H1 (cell line): ENCODE measurements at regions not wholly inside any gene's neighbourhood (a gene's known extent, or its start where the extent isn't known, plus 50 kb on each side); places are given as distances from the start of the nearest gene placed in this dataset.

Experiments used
- CBX5 ChIP-seq: fragments of 300-800, 300-1000 bp; sonication (generic); IDR thresholded peaks from 2 replicates; pipeline ENCODE4 v1.7.1; 2016; ENCODE audit warnings: antibody characterized with exemption, low read length, low read depth
- HDAC2 ChIP-seq, 2 experiments: fragments of 300-600 bp in 1 of 2; sonication (generic) in 1 of 2; IDR thresholded peaks; 2 replicates each; pipeline ENCODE4 v1.6.1; 2011 to 2012; ENCODE audit warnings: low read depth in 2 of 2, low read length in 2 of 2, mild to moderate bottlenecking in 2 of 2, moderate library complexity in 2 of 2, borderline replicate concordance in 1 of 2, inconsistent platforms in 1 of 2
- KDM5A ChIP-seq: fragments of 200-600 bp; IDR thresholded peaks from 2 replicates; pipeline ENCODE4 v1.7.1; 2012; ENCODE audit warnings: mild to moderate bottlenecking, low read length, inconsistent platforms, mixed read lengths
- MAFK ChIP-seq: IDR thresholded peaks from 2 replicates; pipeline ENCODE4 v1.6.1; 2012; ENCODE audit warnings: low read depth, mild to moderate bottlenecking, improper control_type of control experiment, low read length
- RBBP5 ChIP-seq: IDR thresholded peaks from 2 replicates; pipeline ENCODE4 v1.7.1; 2012; ENCODE audit warnings: low read depth, mild to moderate bottlenecking, inconsistent platforms, low read length, moderate library complexity, borderline replicate concordance
- SP2 ChIP-seq: IDR thresholded peaks from 2 replicates; pipeline ENCODE4 v1.6.1; 2012; ENCODE audit warnings: mild to moderate bottlenecking, low read length, inconsistent platforms

DNA sequence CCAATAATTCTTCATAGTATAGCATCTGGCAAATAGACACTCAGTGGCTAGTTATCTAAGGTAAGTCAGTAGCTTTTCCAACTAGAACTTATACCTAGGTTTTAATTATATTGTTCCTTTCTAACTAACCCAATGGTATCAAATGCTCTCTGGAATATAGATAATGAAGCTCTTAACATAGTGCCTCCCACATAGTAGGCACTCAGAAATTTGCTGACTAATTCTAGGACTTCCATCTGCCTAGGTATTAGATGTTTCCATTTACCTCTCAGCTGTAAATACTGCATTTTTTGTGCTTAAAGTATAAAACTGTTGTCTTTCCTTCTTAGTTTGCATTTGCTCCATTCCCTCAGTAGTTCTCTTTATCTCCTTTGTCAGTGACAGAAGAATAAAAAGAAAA lies 214.3 kb upstream of the SPRY1 start (continued):
- TF ChIP-seq CBX5 (no peak), SP2 (no peak), MAFK (no peak), RBBP5 (no peak), KDM5A (no peak), HDAC2 (IDR thresholded peaks at IDR 0.05; ENCODE audit: borderline replicate concordance in 1 of 2, low read depth in 2 of 2, low read length in 2 of 2) (no peak)
